HL-60 (cell line): ENCODE measurements at regions not wholly inside any gene's neighbourhood (a gene's known extent, or its start where the extent isn't known, plus 50 kb on each side); places are given as distances from the start of the nearest gene placed in this dataset.
"Not testable (repeated sequence)": the region's sequence is repeated elsewhere in the genome, so short reads cannot be mapped to it uniquely, and the experiment has no call there.

Source experiments
- DNase-seq, 2 experiments: peaks; one replicate each; pipeline ENCODE4 v3.0.0-alpha.2; 2010 to 2020; ENCODE audit warnings: low read depth in 1 of 2, low spot score in 1 of 2
- H3K27ac ChIP-seq: fragments of 250-450 bp; sonication (Bioruptor Pico); replicated peaks from 2 replicates; pipeline ENCODE4 v1.5.1; 2020; ENCODE audit warnings: mild to moderate bottlenecking, moderate library complexity
- H3K27me3 ChIP-seq: fragments of 250-450 bp; sonication (Bioruptor Pico); 2 replicates; pipeline ENCODE4 v1.5.1; 2021; ENCODE audit warnings: mild to moderate bottlenecking, moderate library complexity; ENCODE audit not compliant: insufficient read depth, poor library complexity, severe bottlenecking
- H3K4me3 ChIP-seq: replicated peaks from 2 replicates; pipeline ENCODE4 v1.5.1; 2011; ENCODE audit warnings: mild to moderate bottlenecking, control low read depth, low read length; ENCODE audit not compliant: insufficient read depth
- GABPA ChIP-seq: IDR thresholded peaks from 2 replicates; pipeline ENCODE4 v1.6.1; 2012; ENCODE audit warnings: low read depth
- POLR2AphosphoS5 ChIP-seq: IDR thresholded peaks from 2 replicates; pipeline ENCODE4 v1.6.1; 2012; ENCODE audit warnings: low read depth
- SPI1 ChIP-seq: IDR thresholded peaks from 2 replicates; pipeline ENCODE4 v1.6.1; 2012; ENCODE audit warnings: low read depth, mild to moderate bottlenecking, borderline replicate concordance
- TF ChIP-seq, protein P1 (sequence below): IDR thresholded peaks from one replicate; pipeline ENCODE4 v1.5.1; 2011; ENCODE audit warnings: low read length, control low read depth, inconsistent platforms; ENCODE audit not compliant: insufficient read depth
- TF ChIP-seq, protein P2 (sequence below): IDR thresholded peaks from 2 replicates; pipeline ENCODE4 v1.6.1; 2012; ENCODE audit warnings: low read depth; ENCODE audit not compliant: insufficient replicate concordance

- TF ChIP-seq, protein P1, sequence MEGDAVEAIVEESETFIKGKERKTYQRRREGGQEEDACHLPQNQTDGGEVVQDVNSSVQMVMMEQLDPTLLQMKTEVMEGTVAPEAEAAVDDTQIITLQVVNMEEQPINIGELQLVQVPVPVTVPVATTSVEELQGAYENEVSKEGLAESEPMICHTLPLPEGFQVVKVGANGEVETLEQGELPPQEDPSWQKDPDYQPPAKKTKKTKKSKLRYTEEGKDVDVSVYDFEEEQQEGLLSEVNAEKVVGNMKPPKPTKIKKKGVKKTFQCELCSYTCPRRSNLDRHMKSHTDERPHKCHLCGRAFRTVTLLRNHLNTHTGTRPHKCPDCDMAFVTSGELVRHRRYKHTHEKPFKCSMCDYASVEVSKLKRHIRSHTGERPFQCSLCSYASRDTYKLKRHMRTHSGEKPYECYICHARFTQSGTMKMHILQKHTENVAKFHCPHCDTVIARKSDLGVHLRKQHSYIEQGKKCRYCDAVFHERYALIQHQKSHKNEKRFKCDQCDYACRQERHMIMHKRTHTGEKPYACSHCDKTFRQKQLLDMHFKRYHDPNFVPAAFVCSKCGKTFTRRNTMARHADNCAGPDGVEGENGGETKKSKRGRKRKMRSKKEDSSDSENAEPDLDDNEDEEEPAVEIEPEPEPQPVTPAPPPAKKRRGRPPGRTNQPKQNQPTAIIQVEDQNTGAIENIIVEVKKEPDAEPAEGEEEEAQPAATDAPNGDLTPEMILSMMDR: no peak
- TF ChIP-seq, protein P2, sequence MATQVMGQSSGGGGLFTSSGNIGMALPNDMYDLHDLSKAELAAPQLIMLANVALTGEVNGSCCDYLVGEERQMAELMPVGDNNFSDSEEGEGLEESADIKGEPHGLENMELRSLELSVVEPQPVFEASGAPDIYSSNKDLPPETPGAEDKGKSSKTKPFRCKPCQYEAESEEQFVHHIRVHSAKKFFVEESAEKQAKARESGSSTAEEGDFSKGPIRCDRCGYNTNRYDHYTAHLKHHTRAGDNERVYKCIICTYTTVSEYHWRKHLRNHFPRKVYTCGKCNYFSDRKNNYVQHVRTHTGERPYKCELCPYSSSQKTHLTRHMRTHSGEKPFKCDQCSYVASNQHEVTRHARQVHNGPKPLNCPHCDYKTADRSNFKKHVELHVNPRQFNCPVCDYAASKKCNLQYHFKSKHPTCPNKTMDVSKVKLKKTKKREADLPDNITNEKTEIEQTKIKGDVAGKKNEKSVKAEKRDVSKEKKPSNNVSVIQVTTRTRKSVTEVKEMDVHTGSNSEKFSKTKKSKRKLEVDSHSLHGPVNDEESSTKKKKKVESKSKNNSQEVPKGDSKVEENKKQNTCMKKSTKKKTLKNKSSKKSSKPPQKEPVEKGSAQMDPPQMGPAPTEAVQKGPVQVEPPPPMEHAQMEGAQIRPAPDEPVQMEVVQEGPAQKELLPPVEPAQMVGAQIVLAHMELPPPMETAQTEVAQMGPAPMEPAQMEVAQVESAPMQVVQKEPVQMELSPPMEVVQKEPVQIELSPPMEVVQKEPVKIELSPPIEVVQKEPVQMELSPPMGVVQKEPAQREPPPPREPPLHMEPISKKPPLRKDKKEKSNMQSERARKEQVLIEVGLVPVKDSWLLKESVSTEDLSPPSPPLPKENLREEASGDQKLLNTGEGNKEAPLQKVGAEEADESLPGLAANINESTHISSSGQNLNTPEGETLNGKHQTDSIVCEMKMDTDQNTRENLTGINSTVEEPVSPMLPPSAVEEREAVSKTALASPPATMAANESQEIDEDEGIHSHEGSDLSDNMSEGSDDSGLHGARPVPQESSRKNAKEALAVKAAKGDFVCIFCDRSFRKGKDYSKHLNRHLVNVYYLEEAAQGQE: no peak
- TF ChIP-seq GABPA (no peak), POLR2AphosphoS5 (no peak), SPI1 (no peak)
- Histone ChIP-seq H3K27me3 (no peaks in the 10 kb centered on the region), H3K4me3 (no peak overlapping the region), H3K27ac (no peak overlapping the region)
- DNase-seq: no peak
Observed at GRCh38 chr10:128578766-128579165, 452.5 kb upstream of the MKI67 start.

GRCh38 chr10:128579280-128579865, 453.1 kb upstream of the MKI67 start:
- DNase-seq: no peak
- H3K27ac ChIP-seq: no peak overlapping the region
- H3K27me3 ChIP-seq: no peaks in the 10 kb centered on the region
- H3K4me3 ChIP-seq: no peak overlapping the region
- TF ChIP-seq, protein P1: no peak
- TF ChIP-seq, protein P2: no peak
- no peak for TF ChIP-seq SPI1

GRCh38 chr10:128579901-128580300, 453.7 kb upstream of the MKI67 start:
- TF ChIP-seq, protein P1: no peak
- TF ChIP-seq GABPA (no peak), SPI1 (no peak), POLR2AphosphoS5 (no peak)
- TF ChIP-seq, protein P2: no peak
- no peaks in the 10 kb centered on the region for H3K27me3 ChIP-seq
- no peak for DNase-seq
- no peak overlapping the region for H3K27ac ChIP-seq
- no peak overlapping the region for H3K4me3 ChIP-seq

GRCh38 chr10:128583125-128583524, 456.9 kb upstream of the MKI67 start:
- not testable (repeated sequence) for H3K27me3 ChIP-seq, DNase-seq, H3K27ac ChIP-seq, H3K4me3 ChIP-seq

DNA sequence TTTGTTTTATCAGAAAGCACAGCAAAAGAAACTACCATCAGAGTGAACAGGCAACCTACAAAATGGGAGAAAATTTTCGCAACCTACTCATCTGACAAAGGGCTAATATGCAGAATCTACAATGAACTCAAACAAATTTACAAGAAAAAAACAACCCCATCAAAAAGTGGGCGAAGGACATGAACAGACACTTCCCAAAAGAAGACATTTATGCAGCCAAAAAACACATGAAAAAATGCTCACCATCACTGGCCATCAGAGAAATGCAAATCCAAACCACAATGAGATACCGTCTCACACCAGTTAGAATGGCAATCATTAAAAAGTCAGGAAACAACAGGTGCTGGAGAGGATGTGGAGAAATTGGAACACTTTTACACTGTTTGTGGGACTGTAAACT, 460.4 kb upstream of the MKI67 start:
- not testable (repeated sequence) for H3K4me3 ChIP-seq, H3K27me3 ChIP-seq, DNase-seq, H3K27ac ChIP-seq
